GM19239 (cell line): ENCODE measurements at regions not wholly inside any gene's neighbourhood (a gene's known extent, or its start where the extent isn't known, plus 50 kb on each side); places are given as distances from the start of the nearest gene placed in this dataset.
A peak's percentile ranks its signal among the peaks of the same experiment; 100 is the strongest.
"Not testable (repeated sequence)": the region's sequence is repeated elsewhere in the genome, so short reads cannot be mapped to it uniquely, and the experiment has no call there.

Experiments used
- DNase-seq: peaks from one replicate; pipeline ENCODE4 v3.0.0; 2011; ENCODE audit warnings: low spot score; ENCODE audit not compliant: insufficient read length
- FAIRE-seq: peaks from 2 replicates; lab custom pipeline; 2011; peaks lifted over from hg19 to GRCh38; lab: Jason Lieb, UNC

DNA sequence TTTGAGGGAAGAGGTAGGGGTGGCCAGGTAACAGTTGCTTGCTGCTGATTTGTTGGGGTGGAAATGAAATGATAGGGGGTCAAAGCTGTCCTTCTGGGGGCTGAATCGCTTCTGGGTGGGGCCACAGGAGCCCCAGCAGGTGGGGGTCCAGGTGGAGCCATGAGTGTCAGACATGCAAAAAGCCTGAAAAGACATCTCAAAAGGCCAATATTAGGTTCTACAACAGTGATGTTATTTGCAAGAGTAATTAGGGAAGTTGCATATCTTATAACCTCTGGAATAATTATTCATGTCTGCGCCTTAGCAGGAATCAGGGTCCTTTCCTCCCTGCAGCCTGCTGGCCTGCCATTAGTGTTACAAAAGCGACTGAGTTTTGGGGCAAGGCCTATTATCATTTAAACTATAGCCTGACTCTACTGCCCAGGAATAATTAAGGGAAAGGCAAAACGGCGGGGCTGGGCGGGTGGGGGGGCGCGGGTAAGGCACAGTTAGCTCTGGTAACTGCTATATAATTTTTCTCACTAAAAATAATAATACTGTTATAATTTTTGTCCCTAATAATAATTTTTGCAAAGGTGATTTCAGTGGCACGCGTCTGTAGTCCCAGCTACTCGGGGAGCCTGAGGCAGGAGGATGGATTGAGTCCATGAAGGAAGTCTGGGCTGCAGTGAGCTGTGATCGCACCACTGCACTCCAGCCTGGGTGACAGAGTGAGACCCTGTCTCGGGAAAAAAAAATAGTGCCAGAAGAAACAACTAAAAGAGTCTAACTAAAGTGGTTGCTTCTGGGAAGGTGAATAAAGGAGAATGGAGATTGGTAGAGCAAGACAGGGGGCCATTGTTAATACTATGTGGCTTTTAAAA is 145.7 kb downstream of the MAGEB17 start:
- DNase-seq = no peak
- no peak for FAIRE-seq

- DNase-seq (no peak), FAIRE-seq (no peak)
These were observed 149.1 kb downstream of the MAGEB17 start for GRCh38 chrX:16316331-16316730.

- DNase-seq = no peak
- no peak for FAIRE-seq
These were observed 152.6 kb downstream of the MAGEB17 start for GRCh38 chrX:16319929-16320328.

GRCh38 chrX:16320765-16321355 is 153.6 kb downstream of the MAGEB17 start:
- DNase-seq (no peak), FAIRE-seq (no peak)

GRCh38 chrX:16333453-16333852 is 166.2 kb downstream of the MAGEB17 start:
- FAIRE-seq = no peak
- no peak for DNase-seq

DNA sequence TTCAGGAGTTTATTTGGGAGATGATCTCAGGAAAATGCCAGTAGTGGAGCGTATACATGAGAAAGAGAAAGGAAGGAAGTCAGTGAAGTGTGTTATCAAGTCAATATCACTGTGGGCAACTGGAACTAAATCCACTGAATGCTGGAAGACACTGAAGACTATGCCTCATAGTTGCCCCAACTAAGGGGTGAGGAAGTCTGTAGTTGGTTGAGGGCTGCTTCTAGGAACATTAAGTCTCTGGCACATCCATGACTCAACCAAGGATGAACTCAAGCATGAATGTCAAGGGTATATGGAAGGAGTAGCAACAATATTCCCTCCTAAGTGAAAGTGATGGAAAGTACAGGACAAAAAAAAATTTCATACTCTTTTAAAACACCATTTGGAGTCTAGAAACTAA is 167.9 kb downstream of the MAGEB17 start:
- DNase-seq = no peak
- FAIRE-seq = peak; percentile 86

DNA sequence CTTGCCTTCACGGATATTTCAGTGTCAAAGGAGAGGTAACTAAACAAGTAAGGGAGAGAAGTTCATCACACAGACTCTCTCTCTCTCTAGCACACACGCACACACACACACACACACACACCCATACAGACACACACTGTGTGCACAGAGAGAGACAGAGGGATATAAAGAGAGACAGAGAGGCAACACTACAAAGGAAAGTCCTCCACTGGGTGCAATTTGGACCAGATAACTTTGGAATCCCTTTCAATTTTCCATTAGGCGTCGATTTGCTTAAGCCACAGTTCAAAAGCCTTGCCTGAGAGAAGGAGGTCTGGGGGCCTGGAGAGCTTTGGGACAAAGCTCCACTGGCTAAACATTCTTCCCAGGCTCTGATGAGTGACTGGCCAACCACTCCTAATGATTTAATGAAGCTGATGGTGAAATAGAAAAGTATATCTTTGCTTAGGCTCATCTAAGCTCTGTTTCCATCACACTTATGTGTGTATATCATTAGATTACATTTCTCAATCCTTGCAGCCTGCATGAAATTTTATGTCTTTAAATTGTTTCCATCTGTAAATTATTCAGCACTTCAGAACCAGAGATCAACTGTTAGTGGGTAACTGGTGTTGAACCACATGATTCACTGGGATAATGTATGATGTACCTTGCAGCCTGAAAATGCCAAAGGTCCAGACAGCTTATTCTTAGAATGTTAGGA is 180.8 kb downstream of the MAGEB17 start:
- DNase-seq (no peak), FAIRE-seq (no peak)

DNA sequence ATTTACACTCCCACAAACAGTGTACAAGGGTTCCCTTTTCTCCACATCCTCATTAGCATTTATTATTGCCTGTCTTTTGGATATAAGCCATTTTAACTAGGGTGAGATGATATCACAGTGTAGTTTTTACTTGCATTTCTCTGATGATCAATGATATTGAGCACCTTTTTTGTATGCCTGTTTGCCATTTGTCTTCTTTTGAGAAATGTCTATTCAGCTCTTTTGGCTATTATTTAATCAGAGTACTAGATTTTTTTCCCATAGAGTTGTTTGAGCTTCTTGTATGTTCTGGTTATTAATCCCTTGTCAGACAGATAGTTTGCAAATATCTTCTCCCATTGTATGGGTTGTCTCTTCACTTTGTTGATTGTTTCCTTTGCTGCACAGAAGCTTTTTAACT is 190.6 kb downstream of the MAGEB17 start:
- FAIRE-seq = peak; percentile 45
- no peak for DNase-seq

DNA sequence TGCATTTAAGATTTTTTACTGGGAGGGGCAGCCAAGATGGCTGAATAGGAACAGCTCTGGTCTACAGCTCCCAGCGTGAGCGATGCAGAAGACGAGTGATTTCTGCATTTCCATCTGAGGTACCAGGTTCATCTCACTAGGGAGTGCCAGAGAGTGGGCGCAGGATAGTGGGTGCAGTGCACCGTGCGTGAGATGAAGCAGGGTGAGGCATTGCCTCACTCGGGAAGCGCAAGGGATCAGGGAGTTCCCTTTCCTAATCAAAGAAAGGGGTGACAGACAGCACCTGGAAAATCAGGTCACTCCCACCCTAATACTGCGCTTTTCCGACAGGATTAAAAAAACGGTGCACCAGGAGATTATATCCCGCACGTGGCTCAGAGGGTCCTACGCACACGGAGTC is 192.8 kb downstream of the MAGEB17 start:
- DNase-seq, FAIRE-seq: not testable (repeated sequence)

GRCh38 chrX:16368696-16369095 is 201.4 kb downstream of the MAGEB17 start:
- DNase-seq (no peak), FAIRE-seq (no peak)

DNA sequence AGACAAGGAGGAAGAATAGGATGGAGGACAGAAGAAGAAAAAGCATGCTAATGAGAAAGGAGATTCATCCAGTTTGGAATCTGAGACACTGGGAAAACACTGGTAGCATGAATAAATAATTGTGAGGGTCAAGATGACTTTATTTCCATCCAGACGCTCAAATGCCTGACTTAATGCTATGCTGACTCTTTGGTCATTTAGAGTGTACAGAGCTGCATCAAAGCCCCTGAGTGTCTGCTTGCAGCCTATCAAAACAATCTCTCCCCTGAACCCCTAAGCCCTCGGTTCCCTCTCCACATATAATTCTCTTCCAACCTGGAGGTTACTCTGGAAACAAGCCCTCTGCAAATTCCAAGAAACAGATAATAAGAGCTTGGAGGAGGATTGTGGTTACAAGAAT is 208.8 kb downstream of the MAGEB17 start:
- FAIRE-seq = no peak
- DNase-seq = no peak

- DNase-seq (no peak), FAIRE-seq (no peak)
These were observed 218.8 kb downstream of the MAGEB17 start for GRCh38 chrX:16386126-16386525.

DNA sequence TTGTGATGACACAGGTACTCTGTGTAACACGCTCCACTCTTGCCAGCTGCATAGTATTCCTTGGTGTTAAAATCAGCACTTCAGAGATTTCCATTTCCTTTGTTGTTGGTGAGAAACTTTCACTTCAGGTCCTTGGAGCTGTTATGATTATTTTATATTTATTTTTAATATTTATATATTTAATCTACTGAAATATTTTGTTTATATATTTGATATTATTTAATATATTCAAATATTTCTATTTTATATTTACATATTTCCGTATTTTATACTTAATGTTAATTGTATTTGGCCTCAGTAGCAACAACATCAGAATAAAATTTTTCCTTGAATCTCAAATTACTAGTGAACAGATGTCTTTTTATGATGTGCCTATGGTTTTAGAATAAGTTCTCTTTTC is 225.3 kb downstream of the MAGEB17 start:
- DNase-seq (no peak), FAIRE-seq (no peak)

- no peak for DNase-seq
- no peak for FAIRE-seq
These were observed 227.0 kb downstream of the MAGEB17 start for GRCh38 chrX:16394290-16394689.

DNA sequence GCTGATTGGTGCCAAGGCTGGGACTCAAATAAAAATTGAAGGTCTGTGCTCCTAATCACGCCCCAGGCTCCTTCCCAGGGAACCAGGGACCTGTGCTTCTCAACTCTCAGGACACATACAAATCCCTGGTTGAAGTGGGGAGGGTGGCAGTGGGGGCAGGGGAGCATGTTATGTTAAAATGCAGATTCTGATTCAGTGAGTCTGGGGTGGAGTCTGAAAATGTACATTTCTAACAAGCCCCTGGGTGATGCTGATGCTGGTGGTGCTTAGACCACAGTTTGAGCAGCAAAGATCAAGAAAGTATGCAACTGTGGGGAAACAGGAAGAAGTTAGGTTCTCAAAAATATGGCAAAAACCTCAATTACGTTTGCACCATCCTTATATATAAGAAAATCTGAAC is 236.5 kb downstream of the MAGEB17 start:
- no peak for FAIRE-seq

GRCh38 chrX:16416588-16416987 is 233.4 kb upstream of the S100G start:
- DNase-seq = no peak
- no peak for FAIRE-seq

More for the DNA sequence above, 236.5 kb downstream of the MAGEB17 start:
- DNase-seq = no peak

DNA sequence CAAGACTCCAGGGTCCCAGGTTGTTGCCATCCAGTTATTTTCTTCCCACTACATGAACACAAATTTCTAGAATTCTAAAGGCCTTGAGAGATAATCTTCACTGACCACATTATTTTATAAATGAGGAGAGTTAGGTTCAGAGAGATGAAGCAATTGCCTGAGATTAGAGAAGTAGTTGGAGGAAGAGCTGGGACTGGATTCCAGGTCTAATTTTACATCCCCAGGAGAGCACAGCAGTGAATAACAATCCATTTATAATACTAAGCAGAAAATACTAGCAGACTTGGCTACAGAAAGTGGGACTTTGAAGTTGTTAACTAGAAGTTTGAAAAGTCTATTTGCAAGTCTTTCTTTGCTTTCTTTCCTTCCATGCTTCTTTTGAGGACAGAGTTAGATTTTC is 231.3 kb upstream of the S100G start:
- no peak for DNase-seq
- no peak for FAIRE-seq

DNA sequence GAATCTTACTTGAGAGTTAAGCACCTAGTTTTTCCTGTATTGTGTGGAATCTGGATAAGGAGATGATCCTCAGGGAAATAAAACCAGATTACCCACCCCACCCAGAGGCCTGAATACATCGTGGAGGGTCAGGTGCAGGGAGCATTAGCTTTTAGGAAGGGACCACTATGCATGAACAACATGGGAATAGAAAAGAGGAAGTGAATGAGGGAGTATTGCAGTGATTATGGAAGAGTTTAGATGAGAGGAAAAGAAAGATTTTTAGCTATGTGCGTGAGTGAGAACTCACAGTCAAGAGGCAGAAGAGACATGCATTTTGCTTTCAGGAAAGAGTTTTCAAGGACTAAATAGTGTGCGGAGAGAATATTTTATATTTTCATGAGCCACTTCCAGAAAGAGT is 222.3 kb upstream of the S100G start:
- FAIRE-seq (no peak), DNase-seq (no peak)

DNA sequence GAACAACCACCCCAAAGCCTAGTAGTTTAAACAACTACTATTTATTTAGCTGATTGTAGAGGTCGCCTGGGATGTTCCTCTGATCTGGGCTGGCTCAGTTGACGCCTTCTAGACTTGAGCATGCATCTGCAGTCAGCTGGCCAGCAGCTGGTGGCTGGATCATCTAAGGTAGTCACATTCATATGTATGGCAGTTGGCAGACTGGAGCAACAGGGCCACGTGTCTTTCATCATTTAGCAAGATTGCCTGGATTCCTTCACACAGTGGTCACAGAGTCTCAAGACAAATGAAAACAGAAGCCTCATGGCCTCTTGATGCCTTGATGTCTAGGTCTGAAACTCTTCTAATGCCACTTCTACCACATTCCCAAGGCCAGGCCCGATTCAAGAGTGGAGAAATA is 220.6 kb upstream of the S100G start:
- FAIRE-seq = peak; percentile 28
- no peak for DNase-seq

DNA sequence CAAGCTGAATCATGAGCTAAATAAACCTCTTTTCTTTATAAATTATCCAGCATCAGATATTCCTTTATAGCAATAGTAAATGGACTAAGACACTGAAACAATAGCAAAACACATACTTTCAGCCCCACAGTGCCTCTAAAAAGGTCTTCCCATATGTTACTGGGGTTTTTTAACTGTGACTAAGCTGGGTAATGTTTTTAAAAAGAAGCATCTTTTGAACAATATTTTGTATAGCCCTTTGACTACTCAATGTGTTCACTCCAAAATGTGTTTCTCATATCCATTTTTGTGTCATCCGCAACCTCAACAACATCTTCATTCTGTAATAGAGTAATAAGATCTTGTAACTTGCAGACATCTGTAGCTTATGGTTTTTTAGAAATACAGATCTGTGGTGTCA is 218.7 kb upstream of the S100G start:
- FAIRE-seq (no peak), DNase-seq (no peak)

DNA sequence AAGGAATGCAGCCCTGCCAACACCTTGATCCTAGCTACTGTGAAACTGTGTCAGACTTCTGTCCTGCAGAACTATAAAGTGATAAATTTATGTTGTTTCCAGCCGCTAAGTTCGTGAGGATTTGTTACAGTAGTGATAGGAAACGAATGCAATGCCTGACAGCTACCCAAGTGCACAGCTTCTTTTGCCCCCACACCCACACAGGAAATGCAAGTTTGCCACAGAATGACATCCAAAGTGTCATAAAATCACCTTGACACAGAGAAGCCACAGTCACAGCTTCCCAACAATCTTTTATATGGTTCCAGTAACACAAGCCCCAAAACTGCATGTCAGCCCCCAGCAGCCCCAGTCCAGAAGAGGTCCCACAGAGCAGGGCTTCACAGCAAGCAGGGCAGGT is 216.9 kb upstream of the S100G start:
- no peak for DNase-seq

More for the DNA sequence above, 216.9 kb upstream of the S100G start:
- no peak for FAIRE-seq
